Gastroesophageal sphincter (tissue), 3 donors: ENCODE measurements at regions not wholly inside any gene's neighbourhood (a gene's known extent, or its start where the extent isn't known, plus 50 kb on each side); places are given as distances from the start of the nearest gene placed in this dataset.

Source experiments
- EP300 ChIP-seq: sonication (generic); formaldehyde crosslinking; IDR thresholded peaks from one replicate; pipeline ENCODE4 v1.6.1; 2017; ENCODE audit warnings: antibody characterized with exemption, mild to moderate bottlenecking
- POLR2A ChIP-seq, 2 donors: fragments of 450-650 bp; IDR thresholded peaks; one replicate each; pipeline ENCODE4 v1.6.1; 2017; ENCODE audit warnings: antibody characterized with exemption in 2 of 2, mild to moderate bottlenecking in 2 of 2, moderate library complexity in 1 of 2
- POLR2AphosphoS5 ChIP-seq: sonication (generic); formaldehyde crosslinking; IDR thresholded peaks from one replicate; pipeline ENCODE4 v1.6.1; 2017; ENCODE audit warnings: antibody characterized with exemption
- TF ChIP-seq, protein P1 (sequence below), 4 experiments: fragments of 200-600 bp in 2 of 4; fragments of 450-650 bp in 2 of 4; sonication (generic) in 1 of 4; IDR thresholded peaks; one replicate each; pipeline ENCODE4 v1.5.1; 2017 to 2019; ENCODE audit warnings: antibody characterized with exemption in 4 of 4, mild to moderate bottlenecking in 2 of 4, moderate library complexity in 2 of 4

- TF ChIP-seq, protein P1, sequence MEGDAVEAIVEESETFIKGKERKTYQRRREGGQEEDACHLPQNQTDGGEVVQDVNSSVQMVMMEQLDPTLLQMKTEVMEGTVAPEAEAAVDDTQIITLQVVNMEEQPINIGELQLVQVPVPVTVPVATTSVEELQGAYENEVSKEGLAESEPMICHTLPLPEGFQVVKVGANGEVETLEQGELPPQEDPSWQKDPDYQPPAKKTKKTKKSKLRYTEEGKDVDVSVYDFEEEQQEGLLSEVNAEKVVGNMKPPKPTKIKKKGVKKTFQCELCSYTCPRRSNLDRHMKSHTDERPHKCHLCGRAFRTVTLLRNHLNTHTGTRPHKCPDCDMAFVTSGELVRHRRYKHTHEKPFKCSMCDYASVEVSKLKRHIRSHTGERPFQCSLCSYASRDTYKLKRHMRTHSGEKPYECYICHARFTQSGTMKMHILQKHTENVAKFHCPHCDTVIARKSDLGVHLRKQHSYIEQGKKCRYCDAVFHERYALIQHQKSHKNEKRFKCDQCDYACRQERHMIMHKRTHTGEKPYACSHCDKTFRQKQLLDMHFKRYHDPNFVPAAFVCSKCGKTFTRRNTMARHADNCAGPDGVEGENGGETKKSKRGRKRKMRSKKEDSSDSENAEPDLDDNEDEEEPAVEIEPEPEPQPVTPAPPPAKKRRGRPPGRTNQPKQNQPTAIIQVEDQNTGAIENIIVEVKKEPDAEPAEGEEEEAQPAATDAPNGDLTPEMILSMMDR (IDR thresholded peaks at IDR 0.05): no peak
- TF ChIP-seq POLR2AphosphoS5 (no peak), POLR2A (IDR thresholded peaks at IDR 0.05) (no peak), EP300 (no peak)
Observed at GRCh38 chr5:30607301-30607894, 586.1 kb upstream of the CDH6 start.
